Panc1 (cell line): ENCODE measurements at regions not wholly inside any gene's neighbourhood (a gene's known extent, or its start where the extent isn't known, plus 50 kb on each side); places are given as distances from the start of the nearest gene placed in this dataset.

Experiments used
- ATAC-seq: fragments of 200-7000 bp; cut with Tn5 transposase; 2 replicates; pipeline ENCODE4 v1.9.1; 2020; ENCODE audit warnings: mild to moderate bottlenecking, moderate library complexity
- BruUV-seq: library from RNA; stranded (reverse); fragments of 400-500 nt; replicated peaks from 2 replicates; lab custom pipeline; 2021; lab: Mats Ljungman, UMichigan
- CTCF ChIA-PET: fragments of 300-600 bp; sonication (Branson Sonifier 250); formaldehyde crosslinking; loops from one replicate; lab custom pipeline; 2022; ENCODE audit warnings: antibody characterized with exemption; lab: Charles Lee
- POLR2A ChIA-PET: fragments of 300-600 bp; sonication (Branson Sonifier 250); formaldehyde crosslinking; loops from one replicate; lab custom pipeline; 2022; ENCODE audit warnings: antibody characterized with exemption; lab: Charles Lee
- DNase-seq: peaks from one replicate; pipeline ENCODE4 v3.0.0-alpha.2; 2010; ENCODE audit warnings: low read depth, low spot score
- H3K27ac ChIP-seq: 2 replicates; pipeline ENCODE4 v1.5.1; 2011; ENCODE audit warnings: mild to moderate bottlenecking, low read length, inconsistent platforms
- H3K27me3 ChIP-seq: fragments of 200-500 bp; sonication (Bioruptor generic); 2 replicates; pipeline ENCODE4 v1.6.0; 2014; ENCODE audit warnings: low read length, inconsistent platforms; ENCODE audit not compliant: control insufficient read depth, insufficient read depth
- H3K36me3 ChIP-seq: fragments of 200-500 bp; sonication (Bioruptor generic); 2 replicates; pipeline ENCODE4 v1.5.1; 2014; ENCODE audit warnings: inconsistent platforms, mild to moderate bottlenecking, low read length, moderate library complexity; ENCODE audit not compliant: control insufficient read depth, insufficient read depth
- H3K4me1 ChIP-seq: 2 replicates; pipeline ENCODE4 v1.5.1; 2011; ENCODE audit warnings: inconsistent platforms, mild to moderate bottlenecking, low read length, moderate library complexity; ENCODE audit not compliant: control insufficient read depth, insufficient read depth
- H3K4me3 ChIP-seq, 2 experiments: 2 replicates each; pipeline ENCODE4 v1.5.1; 2011 to 2012; ENCODE audit warnings: low read depth in 2 of 2, low read length in 2 of 2, mild to moderate bottlenecking in 2 of 2, inconsistent platforms in 1 of 2, moderate library complexity in 1 of 2
- H3K9me3 ChIP-seq: fragments of 200-500 bp; sonication (Bioruptor generic); 2 replicates; pipeline ENCODE4 v1.5.1; 2014; ENCODE audit warnings: low read depth, mild to moderate bottlenecking, inconsistent platforms, low read length, moderate library complexity; ENCODE audit not compliant: control insufficient read depth, insufficient read depth
- POLR2AphosphoS5 ChIP-seq: IDR thresholded peaks from 2 replicates; pipeline ENCODE4 v1.6.1; 2012; ENCODE audit warnings: mild to moderate bottlenecking, low read depth, low read length, moderate library complexity
- SIN3A ChIP-seq: IDR thresholded peaks from 2 replicates; pipeline ENCODE4 v1.6.1; 2012; ENCODE audit warnings: low read depth, mild to moderate bottlenecking, low read length, moderate library complexity, borderline replicate concordance; ENCODE audit not compliant: insufficient read depth
- TCF7L2 ChIP-seq: IDR thresholded peaks from 2 replicates; pipeline ENCODE4 v1.6.1; 2011; ENCODE audit warnings: mild to moderate bottlenecking, low read depth, low read length, inconsistent platforms
- in situ Hi-C: cut with HindIII; loops from 2 replicates; pipeline ENCODE4 v1.10.0; 2016; ENCODE audit warnings: low sequenced_read_pairs, low pct_unique_long_range_greater_than_20kb
- intact Hi-C: fragments of 100-400 bp; cut with micrococcal nuclease; formaldehyde crosslinking; loops from one replicate; pipeline ENCODE4 v1.10.0; 2022; ENCODE audit not compliant: unreplicated experiment
- TF ChIP-seq, protein P1 (sequence below): fragments of 450-650 bp; IDR thresholded peaks from 2 replicates; pipeline ENCODE4 v1.5.1; 2017; ENCODE audit warnings: mild to moderate bottlenecking
- TF ChIP-seq, protein P2 (sequence below), 2 experiments: IDR thresholded peaks; 2 replicates each; pipeline ENCODE4 v1.6.1; 2011 to 2012; ENCODE audit warnings: low read depth in 2 of 2, control low read depth in 1 of 2, low read length in 1 of 2, mild to moderate bottlenecking in 1 of 2, moderate library complexity in 1 of 2; ENCODE audit not compliant: insufficient read depth in 1 of 2

DNA sequence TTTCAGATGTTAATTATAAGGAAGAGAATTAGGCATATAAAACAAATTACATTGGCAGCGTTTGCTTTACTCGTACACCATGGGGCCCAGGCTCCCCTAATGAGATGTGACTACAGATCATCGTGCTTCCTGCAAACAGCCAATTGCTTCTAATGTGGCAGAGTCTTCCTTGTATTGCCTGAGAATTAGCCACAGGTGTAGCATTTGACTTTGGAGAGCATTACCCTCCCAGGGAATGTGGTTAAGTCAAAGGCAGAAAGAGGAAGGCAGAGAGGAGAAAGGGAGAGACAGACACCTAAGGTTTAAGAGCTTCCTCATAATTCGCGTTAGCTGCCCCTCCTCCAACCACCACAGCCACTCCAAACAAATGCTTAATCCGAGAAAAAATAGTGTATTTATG lies 97.0 kb downstream of the MID1IP1 start:
- Histone ChIP-seq H3K27ac (no peak overlapping the region), H3K4me3 (no peak overlapping the region), H3K36me3 (no peaks in the 10 kb centered on the region), H3K27me3 (no peaks in the 10 kb centered on the region), H3K4me1 (no peaks in the 10 kb centered on the region), H3K9me3 (no peaks in the 10 kb centered on the region)
- no TSS peak for BruUV-seq
- DNase-seq (no peak), ATAC-seq (no peak)
- in situ Hi-C loops: no loop called here
- intact Hi-C loops: no loop called here
- POLR2A ChIA-PET: no interaction called here
- CTCF ChIA-PET: no interaction called here
- TF ChIP-seq SIN3A: no peak
- no peak for TF ChIP-seq TCF7L2
- TF ChIP-seq, protein P1, sequence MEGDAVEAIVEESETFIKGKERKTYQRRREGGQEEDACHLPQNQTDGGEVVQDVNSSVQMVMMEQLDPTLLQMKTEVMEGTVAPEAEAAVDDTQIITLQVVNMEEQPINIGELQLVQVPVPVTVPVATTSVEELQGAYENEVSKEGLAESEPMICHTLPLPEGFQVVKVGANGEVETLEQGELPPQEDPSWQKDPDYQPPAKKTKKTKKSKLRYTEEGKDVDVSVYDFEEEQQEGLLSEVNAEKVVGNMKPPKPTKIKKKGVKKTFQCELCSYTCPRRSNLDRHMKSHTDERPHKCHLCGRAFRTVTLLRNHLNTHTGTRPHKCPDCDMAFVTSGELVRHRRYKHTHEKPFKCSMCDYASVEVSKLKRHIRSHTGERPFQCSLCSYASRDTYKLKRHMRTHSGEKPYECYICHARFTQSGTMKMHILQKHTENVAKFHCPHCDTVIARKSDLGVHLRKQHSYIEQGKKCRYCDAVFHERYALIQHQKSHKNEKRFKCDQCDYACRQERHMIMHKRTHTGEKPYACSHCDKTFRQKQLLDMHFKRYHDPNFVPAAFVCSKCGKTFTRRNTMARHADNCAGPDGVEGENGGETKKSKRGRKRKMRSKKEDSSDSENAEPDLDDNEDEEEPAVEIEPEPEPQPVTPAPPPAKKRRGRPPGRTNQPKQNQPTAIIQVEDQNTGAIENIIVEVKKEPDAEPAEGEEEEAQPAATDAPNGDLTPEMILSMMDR: no peak
- TF ChIP-seq, protein P2, sequence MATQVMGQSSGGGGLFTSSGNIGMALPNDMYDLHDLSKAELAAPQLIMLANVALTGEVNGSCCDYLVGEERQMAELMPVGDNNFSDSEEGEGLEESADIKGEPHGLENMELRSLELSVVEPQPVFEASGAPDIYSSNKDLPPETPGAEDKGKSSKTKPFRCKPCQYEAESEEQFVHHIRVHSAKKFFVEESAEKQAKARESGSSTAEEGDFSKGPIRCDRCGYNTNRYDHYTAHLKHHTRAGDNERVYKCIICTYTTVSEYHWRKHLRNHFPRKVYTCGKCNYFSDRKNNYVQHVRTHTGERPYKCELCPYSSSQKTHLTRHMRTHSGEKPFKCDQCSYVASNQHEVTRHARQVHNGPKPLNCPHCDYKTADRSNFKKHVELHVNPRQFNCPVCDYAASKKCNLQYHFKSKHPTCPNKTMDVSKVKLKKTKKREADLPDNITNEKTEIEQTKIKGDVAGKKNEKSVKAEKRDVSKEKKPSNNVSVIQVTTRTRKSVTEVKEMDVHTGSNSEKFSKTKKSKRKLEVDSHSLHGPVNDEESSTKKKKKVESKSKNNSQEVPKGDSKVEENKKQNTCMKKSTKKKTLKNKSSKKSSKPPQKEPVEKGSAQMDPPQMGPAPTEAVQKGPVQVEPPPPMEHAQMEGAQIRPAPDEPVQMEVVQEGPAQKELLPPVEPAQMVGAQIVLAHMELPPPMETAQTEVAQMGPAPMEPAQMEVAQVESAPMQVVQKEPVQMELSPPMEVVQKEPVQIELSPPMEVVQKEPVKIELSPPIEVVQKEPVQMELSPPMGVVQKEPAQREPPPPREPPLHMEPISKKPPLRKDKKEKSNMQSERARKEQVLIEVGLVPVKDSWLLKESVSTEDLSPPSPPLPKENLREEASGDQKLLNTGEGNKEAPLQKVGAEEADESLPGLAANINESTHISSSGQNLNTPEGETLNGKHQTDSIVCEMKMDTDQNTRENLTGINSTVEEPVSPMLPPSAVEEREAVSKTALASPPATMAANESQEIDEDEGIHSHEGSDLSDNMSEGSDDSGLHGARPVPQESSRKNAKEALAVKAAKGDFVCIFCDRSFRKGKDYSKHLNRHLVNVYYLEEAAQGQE (IDR thresholded peaks at IDR 0.05; ENCODE audit: insufficient read depth in 1 of 2, low read depth in 2 of 2, low read length in 1 of 2): no peak
- no peak for TF ChIP-seq POLR2AphosphoS5

DNA sequence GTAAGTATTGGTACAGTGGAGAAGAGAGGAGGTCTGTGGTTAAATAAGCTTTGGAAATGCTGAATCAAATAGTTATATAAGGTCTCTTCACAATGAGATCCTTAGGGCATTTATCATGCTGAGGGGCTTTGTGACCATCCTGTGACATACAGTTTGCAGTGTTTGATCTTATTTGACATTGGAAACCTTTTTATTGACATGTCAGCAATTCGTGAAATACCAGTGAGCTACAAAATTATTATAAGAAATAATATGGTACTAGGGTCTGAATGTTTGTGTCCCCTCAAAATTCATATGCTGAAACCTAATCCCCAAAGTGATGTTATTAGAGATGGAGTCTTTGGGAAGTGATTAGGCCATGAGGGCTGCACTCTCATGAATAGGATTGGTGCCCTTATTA lies 98.4 kb downstream of the MID1IP1 start:
- Histone ChIP-seq H3K4me1 (no peaks in the 10 kb centered on the region), H3K4me3 (no peak overlapping the region), H3K9me3 (no peaks in the 10 kb centered on the region), H3K27ac (no peak overlapping the region), H3K27me3 (no peaks in the 10 kb centered on the region), H3K36me3 (no peaks in the 10 kb centered on the region)
- in situ Hi-C loops: no loop called here
- POLR2A ChIA-PET: no interaction called here
- CTCF ChIA-PET: no interaction called here
- ATAC-seq (no peak), DNase-seq (no peak)
- TF ChIP-seq, protein P2 (IDR thresholded peaks at IDR 0.05; ENCODE audit: insufficient read depth in 1 of 2, low read depth in 2 of 2, low read length in 1 of 2): no peak
- no peak for TF ChIP-seq SIN3A
- TF ChIP-seq, protein P1: no peak
- TF ChIP-seq POLR2AphosphoS5: no peak
- TF ChIP-seq TCF7L2: no peak
- BruUV-seq: no TSS peak
- intact Hi-C loops: no loop called here
